Naive B cell (primary cell): ENCODE measurements at regions not wholly inside any gene's neighbourhood (a gene's known extent, or its start where the extent isn't known, plus 50 kb on each side); places are given as distances from the start of the nearest gene placed in this dataset.
"Not testable (repeated sequence)": the region's sequence is repeated elsewhere in the genome, so short reads cannot be mapped to it uniquely, and the experiment has no call there.

Source experiments
- ATAC-seq, 2 donors: fragments of 150-1000 bp; cut with Tn5 transposase; 2 replicates each; pipeline ENCODE4 v1.10.0; 2021; ENCODE audit warnings: low read depth in 2 of 2, mild to moderate bottlenecking in 2 of 2, moderate library complexity in 2 of 2
- DNase-seq: peaks from one replicate; pipeline ENCODE4 v3.0.0; 2022
- H3K27ac Mint-ChIP-seq, 6 donors: one replicate each; pipeline ENCODE4 v1.8.0; 2020 to 2022; ENCODE audit warnings: mild to moderate bottlenecking in 6 of 6, mixed read lengths in 6 of 6, moderate library complexity in 5 of 6, inconsistent platforms in 2 of 6
- H3K27me3 Mint-ChIP-seq, 3 donors: one replicate each; pipeline ENCODE4 v1.8.0; 2021 to 2022; ENCODE audit warnings: mixed read lengths in 3 of 3, mild to moderate bottlenecking in 1 of 3
- H3K36me3 Mint-ChIP-seq, 2 donors: one replicate each; pipeline ENCODE4 v1.8.0; 2020 to 2022; ENCODE audit warnings: mixed read lengths in 2 of 2, inconsistent platforms in 1 of 2, mild to moderate bottlenecking in 1 of 2
- H3K4me1 Mint-ChIP-seq, 3 donors: one replicate each; pipeline ENCODE4 v1.8.0; 2020 to 2022; ENCODE audit warnings: mixed read lengths in 3 of 3, inconsistent platforms in 1 of 3, mild to moderate bottlenecking in 1 of 3, moderate library complexity in 1 of 3
- H3K4me3 Mint-ChIP-seq, 8 donors: one replicate each; pipeline ENCODE4 v1.8.0; 2020 to 2022; ENCODE audit warnings: mild to moderate bottlenecking in 8 of 8, mixed read lengths in 8 of 8, moderate library complexity in 8 of 8, inconsistent platforms in 2 of 8
- H3K9me3 Mint-ChIP-seq, 7 donors: one replicate each; pipeline ENCODE4 v1.8.0; 2020 to 2022; ENCODE audit warnings: mixed read lengths in 7 of 7, mild to moderate bottlenecking in 5 of 7, inconsistent platforms in 2 of 7, moderate library complexity in 1 of 7

GRCh38 chr4:101660607-101661006 is 129.9 kb upstream of the BANK1 start:
- H3K27ac Mint-ChIP-seq = no peak overlapping the region
- H3K4me3 Mint-ChIP-seq = no peak overlapping the region
- H3K4me1 Mint-ChIP-seq = no peaks in the 10 kb centered on the region
- no peaks in the 10 kb centered on the region for H3K36me3 Mint-ChIP-seq
- H3K9me3 Mint-ChIP-seq = peaks cover 0 to 4% (median 0%) of the 10 kb centered on the region in 7 donors
- ATAC-seq (no peak), DNase-seq (no peak)
- H3K27me3 Mint-ChIP-seq = no peaks in the 10 kb centered on the region

- H3K36me3 Mint-ChIP-seq = no peaks in the 10 kb centered on the region
- no peak overlapping the region for H3K4me3 Mint-ChIP-seq
- no peak for DNase-seq
- ATAC-seq = no peak
- no peaks in the 10 kb centered on the region for H3K4me1 Mint-ChIP-seq
- peaks cover 0 to 4% (median 0%) of the 10 kb centered on the region in 7 donors for H3K9me3 Mint-ChIP-seq
- no peaks in the 10 kb centered on the region for H3K27me3 Mint-ChIP-seq
- H3K27ac Mint-ChIP-seq = no peak overlapping the region
Measured at GRCh38 chr4:101655857-101656256, 134.7 kb upstream of the BANK1 start.

GRCh38 chr4:101655005-101655404 is 135.5 kb upstream of the BANK1 start:
- Mint-ChIP-seq H3K4me1 (peaks cover 0 to 1% (median 0%) of the 10 kb centered on the region in 3 donors), H3K36me3 (no peaks in the 10 kb centered on the region), H3K27ac (no peak overlapping the region), H3K4me3 (no peak overlapping the region), H3K27me3 (no peaks in the 10 kb centered on the region), H3K9me3 (peaks cover 0 to 4% (median 0%) of the 10 kb centered on the region in 7 donors)
- DNase-seq = no peak
- no peak for ATAC-seq

GRCh38 chr4:101651778-101652177 is 138.8 kb upstream of the BANK1 start:
- Mint-ChIP-seq H3K27me3 (no peaks in the 10 kb centered on the region), H3K4me1 (peaks cover 0 to 16% (median 5%) of the 10 kb centered on the region in 3 donors), H3K4me3 (no peak overlapping the region), H3K27ac (no peak overlapping the region), H3K36me3 (no peaks in the 10 kb centered on the region), H3K9me3 (peaks cover 0 to 2% (median 0%) of the 10 kb centered on the region in 7 donors)
- DNase-seq (no peak), ATAC-seq (no peak)

- H3K36me3 Mint-ChIP-seq = no peaks in the 10 kb centered on the region
- H3K27me3 Mint-ChIP-seq = no peaks in the 10 kb centered on the region
- DNase-seq = no peak
- no peak for ATAC-seq
- no peaks in the 10 kb centered on the region for H3K9me3 Mint-ChIP-seq
- peaks cover 0 to 19% (median 11%) of the 10 kb centered on the region in 3 donors for H3K4me1 Mint-ChIP-seq
- no peak overlapping the region for H3K4me3 Mint-ChIP-seq
- H3K27ac Mint-ChIP-seq = no peak overlapping the region
Measured at GRCh38 chr4:101649790-101650515, 140.6 kb upstream of the BANK1 start.

- H3K9me3 Mint-ChIP-seq = no peaks in the 10 kb centered on the region
- H3K4me3 Mint-ChIP-seq = no peak overlapping the region
- H3K36me3 Mint-ChIP-seq = no peaks in the 10 kb centered on the region
- peaks cover 0 to 19% (median 11%) of the 10 kb centered on the region in 3 donors for H3K4me1 Mint-ChIP-seq
- H3K27ac Mint-ChIP-seq = peak overlapping the region in 2 of 6 donors; percentile 31 to 34
- DNase-seq (no peak), ATAC-seq (no peak)
- H3K27me3 Mint-ChIP-seq = no peaks in the 10 kb centered on the region
Measured at GRCh38 chr4:101647710-101648034, 142.9 kb upstream of the BANK1 start.

GRCh38 chr4:101644516-101644915 is 146.0 kb upstream of the BANK1 start:
- Mint-ChIP-seq H3K4me3 (no peak overlapping the region), H3K27ac (peak overlapping the region in 1 of 6 donors; percentile 45), H3K9me3 (no peaks in the 10 kb centered on the region), H3K4me1 (peaks cover 6 to 20% (median 11%) of the 10 kb centered on the region in 3 donors), H3K36me3 (peaks cover 0 to 4% of the 10 kb centered on the region in 2 donors), H3K27me3 (no peaks in the 10 kb centered on the region)
- ATAC-seq = no peak
- DNase-seq = no peak

- no peak overlapping the region for H3K4me3 Mint-ChIP-seq
- H3K9me3 Mint-ChIP-seq = no peaks in the 10 kb centered on the region
- H3K27ac Mint-ChIP-seq = no peak overlapping the region
- no peak for DNase-seq
- no peaks in the 10 kb centered on the region for H3K27me3 Mint-ChIP-seq
- peaks cover 6 to 13% (median 11%) of the 10 kb centered on the region in 3 donors for H3K4me1 Mint-ChIP-seq
- ATAC-seq = no peak
- peaks cover 0 to 5% of the 10 kb centered on the region in 2 donors for H3K36me3 Mint-ChIP-seq
Measured at GRCh38 chr4:101643186-101643837, 147.2 kb upstream of the BANK1 start.

GRCh38 chr4:101632766-101633165 is 157.8 kb upstream of the BANK1 start:
- not testable (repeated sequence) for H3K27me3 Mint-ChIP-seq, H3K4me3 Mint-ChIP-seq, DNase-seq, H3K27ac Mint-ChIP-seq, ATAC-seq
- Mint-ChIP-seq H3K9me3 (peaks cover 5 to 38% (median 8%) of the 10 kb centered on the region in 7 donors), H3K4me1 (peaks cover 3 to 10% (median 6%) of the 10 kb centered on the region in 3 donors), H3K36me3 (peaks cover 9 to 10% of the 10 kb centered on the region in 2 donors)

- Mint-ChIP-seq H3K9me3 (peaks cover 3 to 29% (median 7%) of the 10 kb centered on the region in 7 donors), H3K4me3 (peak overlapping the region in 1 of 8 donors; percentile 27), H3K36me3 (peaks cover 9 to 10% of the 10 kb centered on the region in 2 donors), H3K4me1 (peaks cover 14 to 23% (median 17%) of the 10 kb centered on the region in 3 donors), H3K27me3 (no peaks in the 10 kb centered on the region), H3K27ac (no peak overlapping the region)
- ATAC-seq (no peak), DNase-seq (no peak)
Measured at GRCh38 chr4:101630319-101630986, 160.1 kb upstream of the BANK1 start.

- H3K27me3 Mint-ChIP-seq = no peaks in the 10 kb centered on the region
Measured at GRCh38 chr4:101621120-101621519, 169.4 kb upstream of the BANK1 start.

GRCh38 chr4:101615652-101616051 is 174.9 kb upstream of the BANK1 start:
- DNase-seq (no peak), ATAC-seq (no peak)
- Mint-ChIP-seq H3K27ac (no peak overlapping the region), H3K27me3 (no peaks in the 10 kb centered on the region), H3K4me3 (no peak overlapping the region), H3K4me1 (peaks cover 0 to 5% (median 0%) of the 10 kb centered on the region in 3 donors), H3K36me3 (no peaks in the 10 kb centered on the region), H3K9me3 (peaks cover 0 to 2% (median 0%) of the 10 kb centered on the region in 7 donors)

More at GRCh38 chr4:101621120-101621519, 169.4 kb upstream of the BANK1 start:
- ATAC-seq = no peak
- Mint-ChIP-seq H3K4me1 (peaks cover 8 to 17% (median 10%) of the 10 kb centered on the region in 3 donors), H3K4me3 (peak overlapping the region in 1 of 8 donors; percentile 3), H3K27ac (peak overlapping the region in 4 of 6 donors; percentile 3 to 64 (median 22)), H3K9me3 (peaks cover 0 to 2% (median 0%) of the 10 kb centered on the region in 7 donors), H3K36me3 (no peaks in the 10 kb centered on the region)
- no peak for DNase-seq

GRCh38 chr4:101606989-101607388 is 183.5 kb upstream of the BANK1 start:
- not testable (repeated sequence) for H3K27ac Mint-ChIP-seq, H3K4me3 Mint-ChIP-seq, H3K27me3 Mint-ChIP-seq, DNase-seq, ATAC-seq, H3K4me1 Mint-ChIP-seq
- Mint-ChIP-seq H3K36me3 (peaks cover 9 to 13% of the 10 kb centered on the region in 2 donors), H3K9me3 (peaks cover 7 to 25% (median 15%) of the 10 kb centered on the region in 7 donors)
